ENCODE measurements at regions not wholly inside any gene's neighbourhood (a gene's known extent, or its start where the extent isn't known, plus 50 kb on each side); places are given as distances from the start of the nearest gene placed in this dataset.

DNA sequence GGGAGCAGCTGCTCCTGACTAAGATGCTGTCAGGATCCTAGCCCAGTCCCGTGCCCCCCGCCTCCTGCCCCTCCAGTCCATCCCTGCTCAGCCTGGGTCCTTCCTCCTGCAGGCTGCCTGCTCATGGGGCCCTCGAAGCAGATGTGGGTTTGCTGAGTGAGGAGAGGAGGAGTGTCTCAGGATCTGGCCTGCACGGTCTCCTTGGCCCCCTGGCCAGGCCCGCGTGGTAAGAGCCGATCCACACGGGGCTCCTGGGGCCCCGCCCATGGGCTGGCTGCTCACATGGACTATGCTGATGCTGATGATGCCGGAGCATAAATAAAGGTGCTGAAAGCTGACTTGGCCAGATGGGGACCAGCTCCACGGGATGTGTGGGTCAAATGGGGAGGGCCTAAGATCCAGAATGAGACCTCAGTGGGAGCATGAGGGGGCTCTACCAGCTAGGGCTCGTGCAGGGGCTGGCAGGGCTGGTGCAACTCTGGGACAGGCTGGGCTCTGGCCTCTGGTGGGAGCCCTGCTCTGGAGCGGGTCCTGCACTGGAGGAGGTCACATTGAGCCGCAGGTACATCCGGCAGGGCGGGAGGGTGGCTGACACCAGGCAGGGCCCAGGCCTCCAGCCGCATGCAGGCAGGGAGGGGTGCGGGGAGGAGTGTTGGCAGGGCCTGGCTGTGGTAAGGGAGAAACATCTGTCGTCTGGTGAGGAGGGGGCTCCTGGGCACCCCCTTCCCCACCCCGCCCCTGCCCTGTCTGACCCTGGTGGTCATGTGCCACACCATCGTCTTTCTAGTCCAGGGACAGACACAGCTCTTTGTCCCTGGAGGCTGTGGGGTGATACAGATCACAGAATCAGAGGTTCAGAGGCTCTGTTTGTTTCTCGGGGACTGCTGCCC is 275.3 kb upstream of the HDAC4 start:
- TF ChIP-seq, protein P1, sequence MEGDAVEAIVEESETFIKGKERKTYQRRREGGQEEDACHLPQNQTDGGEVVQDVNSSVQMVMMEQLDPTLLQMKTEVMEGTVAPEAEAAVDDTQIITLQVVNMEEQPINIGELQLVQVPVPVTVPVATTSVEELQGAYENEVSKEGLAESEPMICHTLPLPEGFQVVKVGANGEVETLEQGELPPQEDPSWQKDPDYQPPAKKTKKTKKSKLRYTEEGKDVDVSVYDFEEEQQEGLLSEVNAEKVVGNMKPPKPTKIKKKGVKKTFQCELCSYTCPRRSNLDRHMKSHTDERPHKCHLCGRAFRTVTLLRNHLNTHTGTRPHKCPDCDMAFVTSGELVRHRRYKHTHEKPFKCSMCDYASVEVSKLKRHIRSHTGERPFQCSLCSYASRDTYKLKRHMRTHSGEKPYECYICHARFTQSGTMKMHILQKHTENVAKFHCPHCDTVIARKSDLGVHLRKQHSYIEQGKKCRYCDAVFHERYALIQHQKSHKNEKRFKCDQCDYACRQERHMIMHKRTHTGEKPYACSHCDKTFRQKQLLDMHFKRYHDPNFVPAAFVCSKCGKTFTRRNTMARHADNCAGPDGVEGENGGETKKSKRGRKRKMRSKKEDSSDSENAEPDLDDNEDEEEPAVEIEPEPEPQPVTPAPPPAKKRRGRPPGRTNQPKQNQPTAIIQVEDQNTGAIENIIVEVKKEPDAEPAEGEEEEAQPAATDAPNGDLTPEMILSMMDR (IDR thresholded peaks at IDR 0.05): no peak
- no peak for TF ChIP-seq POLR2A (IDR thresholded peaks at IDR 0.05)
